HepG2 (cell line): ENCODE measurements at regions not wholly inside any gene's neighbourhood (a gene's known extent, or its start where the extent isn't known, plus 50 kb on each side); places are given as distances from the start of the nearest gene placed in this dataset.

ENCODE experiments used
- ATAC-seq: fragments of 200-7000 bp; cut with Tn5 transposase; 3 replicates; pipeline ENCODE4 v1.9.1; 2020; ENCODE audit warnings: mild to moderate bottlenecking, moderate library complexity
- BruUV-seq: library from RNA; stranded (reverse); fragments of 400-500 nt; replicated peaks from 2 replicates; lab custom pipeline; 2021; lab: Mats Ljungman, UMichigan
- CTCF ChIA-PET: fragments of 300-600 bp; formaldehyde crosslinking; extraction: SDS; loops from one replicate; lab custom pipeline; 2021; ENCODE audit warnings: low total read pairs, inconsistent platforms, low intra/inter-chr PET ratio; lab: Yijun Ruan, JAX
- POLR2A ChIA-PET: fragments of 350-600 bp; sonication (Branson Sonifier 250); formaldehyde crosslinking; loops from one replicate; lab custom pipeline; 2020; ENCODE audit warnings: antibody characterized with exemption, inconsistent platforms; lab: Yijun Ruan, JAX
- DNase-seq: peaks from one replicate; pipeline ENCODE4 v3.0.0-alpha.2; 2015; ENCODE audit warnings: low spot score
- FAIRE-seq: peaks from 3 replicates; lab custom pipeline; 2011; peaks lifted over from hg19 to GRCh38; lab: Jason Lieb, UNC
- H2AFZ ChIP-seq: one replicate; pipeline ENCODE4 v1.6.1; 2011; ENCODE audit warnings: low read length, inconsistent platforms
- H3K27ac ChIP-seq: fragments of 300-600 bp; 3 replicates; pipeline ENCODE4 v1.8.0; 2011; ENCODE audit warnings: mixed run types, mild to moderate bottlenecking, mixed read lengths, low read length, inconsistent platforms; ENCODE audit not compliant: insufficient read depth; ENCODE audit errors: extremely low read length
- H3K27me3 ChIP-seq, 2 experiments: fragments of 200-600 bp in 1 of 2; 2 replicates in 1 of 2; 3 replicates in 1 of 2; pipeline versions ENCODE4 v1.6.0 to v1.8.0; 2011; ENCODE audit warnings: low read length in 2 of 2, mild to moderate bottlenecking in 2 of 2, moderate library complexity in 2 of 2, inconsistent platforms in 1 of 2; ENCODE audit not compliant: insufficient read depth in 2 of 2, control insufficient read depth in 1 of 2
- H3K36me3 ChIP-seq, 2 experiments: fragments of 200-600 bp in 1 of 2; replicated peaks in 1 of 2; 2 replicates in 1 of 2; 3 replicates in 1 of 2; pipeline versions ENCODE4 v1.5.1 to v1.8.0; 2011; ENCODE audit warnings: low read length in 2 of 2, inconsistent platforms in 1 of 2; ENCODE audit not compliant: insufficient read depth in 2 of 2, control insufficient read depth in 1 of 2
- H3K4me1 ChIP-seq: 2 replicates; pipeline ENCODE4 v1.5.1; 2012; ENCODE audit warnings: low read length, inconsistent platforms; ENCODE audit not compliant: insufficient read depth
- H3K4me2 ChIP-seq: 2 replicates; pipeline ENCODE4 v1.6.0; 2011; ENCODE audit warnings: low read depth, low read length, inconsistent platforms
- H3K4me3 ChIP-seq, 3 experiments: fragments of 200-600 bp in 1 of 3; sonication (generic), shearing (Covaris generic) in 1 of 3; replicated peaks in 1 of 3; 2 replicates each; pipeline ENCODE4 v1.5.1; 2011 to 2016; ENCODE audit warnings: low read length in 3 of 3, inconsistent platforms in 2 of 3, low read depth in 2 of 3, mild to moderate bottlenecking in 2 of 3, control low read depth in 1 of 3, mixed read lengths in 1 of 3; ENCODE audit not compliant: insufficient read depth in 1 of 3
- H3K79me2 ChIP-seq: one replicate; pipeline ENCODE4 v1.6.1; 2011; ENCODE audit warnings: low read length, inconsistent platforms; ENCODE audit not compliant: insufficient read depth
- H3K9ac ChIP-seq: 2 replicates; pipeline ENCODE4 v1.6.0; 2011; ENCODE audit warnings: mild to moderate bottlenecking, low read depth, low read length, inconsistent platforms; ENCODE audit not compliant: insufficient read depth
- H3K9me3 ChIP-seq: 2 replicates; pipeline ENCODE4 v1.5.1; 2012; ENCODE audit warnings: mild to moderate bottlenecking, low read length
- H4K20me1 ChIP-seq: 2 replicates; pipeline ENCODE4 v1.6.0; 2011; ENCODE audit warnings: inconsistent platforms, mild to moderate bottlenecking, low read length, moderate library complexity; ENCODE audit not compliant: insufficient read depth
- ATF7-NPFF ChIP-seq: sonication (generic); formaldehyde crosslinking; IDR thresholded peaks from 2 replicates; pipeline ENCODE4 v1.8.1; 2023; ENCODE audit warnings: mild to moderate bottlenecking, low read depth, missing genetic modification reagents, moderate library complexity
- ATRX ChIP-seq: sonication (generic); formaldehyde crosslinking; IDR thresholded peaks from 2 replicates; pipeline ENCODE4 v1.4.0; 2020; ENCODE audit warnings: missing genetic modification reagents, borderline replicate concordance
- FOXA1 ChIP-seq, 2 experiments: fragments of 450-650 bp in 1 of 2; sonication (generic) in 1 of 2; formaldehyde crosslinking in 1 of 2; IDR thresholded peaks; 2 replicates each; pipeline versions ENCODE4 v1.4.0 to v1.6.1; 2016 to 2020; ENCODE audit warnings: missing genetic modification reagents in 1 of 2
- NFKBIZ ChIP-seq: IDR thresholded peaks from 2 replicates; pipeline ENCODE4 v1.6.1; 2018; ENCODE audit warnings: missing genetic modification reagents, missing compliant biosample characterization
- PAF1 ChIP-seq: IDR thresholded peaks from 2 replicates; pipeline ENCODE4 v1.6.1; 2016; ENCODE audit warnings: missing genetic modification reagents, missing compliant biosample characterization
- TOPORS ChIP-seq: sonication (generic); formaldehyde crosslinking; IDR thresholded peaks from 2 replicates; pipeline ENCODE4 v1.8.0; 2023; ENCODE audit warnings: mild to moderate bottlenecking, missing genetic modification reagents
- ZNF292 ChIP-seq: sonication (generic); formaldehyde crosslinking; IDR thresholded peaks from 2 replicates; pipeline ENCODE4 v1.8.1; 2022; ENCODE audit warnings: mild to moderate bottlenecking, low read depth, missing genetic modification reagents, borderline replicate concordance
- ZNF513 ChIP-seq: sonication (generic); formaldehyde crosslinking; conservative IDR thresholded peaks from 2 replicates; pipeline ENCODE4 v1.5.0; 2020; ENCODE audit warnings: missing genetic modification reagents
- ZNF781 ChIP-seq: sonication (generic); formaldehyde crosslinking; IDR thresholded peaks from 2 replicates; pipeline ENCODE4 v1.5.1; 2020; ENCODE audit warnings: borderline replicate concordance, mild to moderate bottlenecking, missing genetic modification reagents; ENCODE audit errors: not compliant biosample characterization
- WGBS: methylation state at CpG from one replicate; pipeline ENCODE4 v1.1.6; 2017; ENCODE audit warnings: low lambda C conversion rate; 5-methylcytosine and 5-hydroxymethylcytosine counted together
- in situ Hi-C: cut with HindIII; loops from 2 replicates; pipeline ENCODE4 v1.10.0; 2017; ENCODE audit warnings: low pct_unique_long_range_greater_than_20kb; ENCODE audit not compliant: extremely low pct_ligation_motif_present
- intact Hi-C: fragments of 100-400 bp; cut with micrococcal nuclease; formaldehyde crosslinking; loops from one replicate; pipeline ENCODE4 v1.10.0; 2022; ENCODE audit not compliant: unreplicated experiment

- TF ChIP-seq FOXA1 (IDR thresholded peaks at IDR 0.05) = no peak
- TF ChIP-seq FOXA1 (CRISPR knock-in tag; IDR thresholded peaks at IDR 0.05) = no peak
- no peak for TF ChIP-seq ZNF513
- no peak for TF ChIP-seq TOPORS (CRISPR knock-in tag)
- no peak for TF ChIP-seq ZNF781 (CRISPR knock-in tag)
- TF ChIP-seq, all 625 proteins: peak for 0
Observed at GRCh38 chr22:27164781-27165503, 507.6 kb downstream of the MIAT start (continued).

- no peak overlapping the region for H2AFZ ChIP-seq
- intact Hi-C loops = no loop called here
- no peak overlapping the region for H3K9ac ChIP-seq
- H4K20me1 ChIP-seq = no peaks in the 10 kb centered on the region
- H3K27me3 ChIP-seq = no peaks in the 10 kb centered on the region
- H3K4me3 ChIP-seq = no peak overlapping the region
- WGBS = 0% methylated on average over 3 of the region's 3 CpGs
- H3K4me1 ChIP-seq = no peaks in the 10 kb centered on the region
- FAIRE-seq = no peak
- POLR2A ChIA-PET = no interaction called here
- TF ChIP-seq NFKBIZ (CRISPR knock-in tag) (no peak), ZNF292 (CRISPR knock-in tag) (no peak), ATRX (CRISPR knock-in tag) (no peak), ATF7-NPFF (no peak), PAF1 (no peak)
- TF ChIP-seq, all 625 proteins: peak for 0
- no peak overlapping the region for H3K27ac ChIP-seq
- BruUV-seq = no TSS peak
- in situ Hi-C loops = no loop called here
- no peak overlapping the region for H3K4me2 ChIP-seq
- DNase-seq (no peak), ATAC-seq (no peak)
- no peaks in the 10 kb centered on the region for H3K79me2 ChIP-seq
- H3K36me3 ChIP-seq = no peaks in the 10 kb centered on the region
- CTCF ChIA-PET = no interaction called here
- no peaks in the 10 kb centered on the region for H3K9me3 ChIP-seq
Observed at GRCh38 chr22:27168681-27169080, 511.3 kb downstream of the MIAT start.
